WERI-Rb-1 (cell line): ENCODE measurements at regions not wholly inside any gene's neighbourhood (a gene's known extent, or its start where the extent isn't known, plus 50 kb on each side); places are given as distances from the start of the nearest gene placed in this dataset.

Experiments used
- DNase-seq: peaks from one replicate; pipeline ENCODE4 v3.0.0-alpha.2; 2020
- H3K27ac ChIP-seq: fragments of 250-450 bp; sonication (Bioruptor Pico); 2 replicates; pipeline ENCODE4 v1.5.1; 2020; ENCODE audit warnings: mild to moderate bottlenecking, moderate library complexity
- H3K27me3 ChIP-seq: fragments of 250-450 bp; sonication (Bioruptor Pico); 2 replicates; pipeline ENCODE4 v1.5.1; 2021; ENCODE audit warnings: mild to moderate bottlenecking, low read depth, moderate library complexity; ENCODE audit not compliant: insufficient read depth, severe bottlenecking
- H3K36me3 ChIP-seq: fragments of 250-450 bp; sonication (Bioruptor Pico); 2 replicates; pipeline ENCODE4 v1.5.1; 2020; ENCODE audit warnings: mild to moderate bottlenecking, moderate library complexity
- H3K4me3 ChIP-seq: 2 replicates; pipeline ENCODE4 v1.5.1; 2011; ENCODE audit warnings: low read depth, mild to moderate bottlenecking, control low read depth, low read length
- H3K9me3 ChIP-seq: fragments of 250-450 bp; sonication (Bioruptor Pico); 2 replicates; pipeline ENCODE4 v1.5.1; 2021; ENCODE audit warnings: mild to moderate bottlenecking, moderate library complexity; ENCODE audit not compliant: severe bottlenecking
- CTCF ChIP-seq: IDR thresholded peaks from 2 replicates; pipeline ENCODE4 v1.5.1; 2011; ENCODE audit warnings: low read depth, mild to moderate bottlenecking, control low read depth, inconsistent platforms, low read length

- Histone ChIP-seq H3K4me3 (no peak overlapping the region), H3K27ac (no peak overlapping the region), H3K36me3 (no peaks in the 10 kb centered on the region), H3K27me3 (no peaks in the 10 kb centered on the region), H3K9me3 (no peaks in the 10 kb centered on the region)
- no peak for DNase-seq
- TF ChIP-seq CTCF, result no peak
These were observed 382.2 kb downstream of the GRIN2B start for GRCh38 chr12:13599176-13599575.

GRCh38 chr12:13597837-13598236 lies 383.6 kb downstream of the GRIN2B start:
- no peak for TF ChIP-seq CTCF
- no peaks in the 10 kb centered on the region for H3K36me3 ChIP-seq
- DNase-seq, result no peak

GRCh38 chr12:13597166-13597565 lies 384.2 kb downstream of the GRIN2B start:
- DNase-seq, result no peak
- Histone ChIP-seq H3K9me3 (no peaks in the 10 kb centered on the region), H3K27me3 (no peaks in the 10 kb centered on the region), H3K4me3 (no peak overlapping the region), H3K27ac (no peak overlapping the region), H3K36me3 (no peaks in the 10 kb centered on the region)
- no peak for TF ChIP-seq CTCF

More at GRCh38 chr12:13597837-13598236, 383.6 kb downstream of the GRIN2B start:
- H3K27me3 ChIP-seq, result no peaks in the 10 kb centered on the region
- no peak overlapping the region for H3K27ac ChIP-seq
- no peaks in the 10 kb centered on the region for H3K9me3 ChIP-seq
- H3K4me3 ChIP-seq, result no peak overlapping the region

- Histone ChIP-seq H3K4me3 (no peak overlapping the region), H3K36me3 (no peaks in the 10 kb centered on the region), H3K27me3 (no peaks in the 10 kb centered on the region), H3K27ac (no peak overlapping the region), H3K9me3 (no peaks in the 10 kb centered on the region)
- no peak for TF ChIP-seq CTCF
- no peak for DNase-seq
These were observed 384.7 kb downstream of the GRIN2B start for GRCh38 chr12:13596714-13597113.

- H3K9me3 ChIP-seq, result no peaks in the 10 kb centered on the region
- no peak overlapping the region for H3K27ac ChIP-seq
These were observed 385.6 kb downstream of the GRIN2B start for GRCh38 chr12:13595536-13596443.

More at GRCh38 chr12:13595536-13596443, 385.6 kb downstream of the GRIN2B start:
- Histone ChIP-seq H3K27me3 (no peaks in the 10 kb centered on the region), H3K4me3 (no peak overlapping the region), H3K36me3 (no peaks in the 10 kb centered on the region)
- no peak for DNase-seq
- TF ChIP-seq CTCF, result no peak
